ENCODE measurements at regions not wholly inside any gene's neighbourhood (a gene's known extent, or its start where the extent isn't known, plus 50 kb on each side); places are given as distances from the start of the nearest gene placed in this dataset.

DNA sequence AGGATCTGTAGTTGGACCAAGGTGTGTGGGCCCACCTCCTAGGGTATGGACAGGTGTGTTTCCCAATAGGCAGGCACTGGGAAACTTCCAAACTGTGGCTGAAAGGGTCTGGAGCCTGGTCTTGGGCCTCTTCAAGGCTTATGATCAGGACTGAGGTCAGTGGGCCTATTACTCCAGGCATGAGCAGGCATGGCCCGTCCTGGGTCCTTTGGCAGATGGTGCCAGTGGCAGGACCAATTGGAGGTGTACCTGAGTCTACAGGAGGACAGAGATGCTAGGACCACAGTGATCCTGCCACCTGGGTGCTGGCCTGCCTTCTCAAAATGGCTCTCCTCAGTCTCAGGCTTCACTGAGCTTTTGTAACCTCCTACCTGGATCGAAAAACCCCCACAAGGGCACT is 95.4 kb downstream of the RAB18 start:
- Mint-ChIP-seq H3K27me3 (ENCODE audit: low read depth in 2 of 2) (peaks cover 8 to 25% of the 10 kb centered on the region in 2 donors), H3K4me3 (no peak overlapping the region), H3K36me3 (no peaks in the 10 kb centered on the region), H3K27ac (no peak overlapping the region), H3K9me3 (no peaks in the 10 kb centered on the region), H3K4me1 (no peaks in the 10 kb centered on the region)
- intact Hi-C loops (cut with micrococcal nuclease): no loop called here
- DNase-seq (no peak), ATAC-seq (no peak)
- WGBS (ENCODE audit: insufficient coverage): 94% methylated on average over 2 of the region's 2 CpGs
- TF ChIP-seq, protein P1, sequence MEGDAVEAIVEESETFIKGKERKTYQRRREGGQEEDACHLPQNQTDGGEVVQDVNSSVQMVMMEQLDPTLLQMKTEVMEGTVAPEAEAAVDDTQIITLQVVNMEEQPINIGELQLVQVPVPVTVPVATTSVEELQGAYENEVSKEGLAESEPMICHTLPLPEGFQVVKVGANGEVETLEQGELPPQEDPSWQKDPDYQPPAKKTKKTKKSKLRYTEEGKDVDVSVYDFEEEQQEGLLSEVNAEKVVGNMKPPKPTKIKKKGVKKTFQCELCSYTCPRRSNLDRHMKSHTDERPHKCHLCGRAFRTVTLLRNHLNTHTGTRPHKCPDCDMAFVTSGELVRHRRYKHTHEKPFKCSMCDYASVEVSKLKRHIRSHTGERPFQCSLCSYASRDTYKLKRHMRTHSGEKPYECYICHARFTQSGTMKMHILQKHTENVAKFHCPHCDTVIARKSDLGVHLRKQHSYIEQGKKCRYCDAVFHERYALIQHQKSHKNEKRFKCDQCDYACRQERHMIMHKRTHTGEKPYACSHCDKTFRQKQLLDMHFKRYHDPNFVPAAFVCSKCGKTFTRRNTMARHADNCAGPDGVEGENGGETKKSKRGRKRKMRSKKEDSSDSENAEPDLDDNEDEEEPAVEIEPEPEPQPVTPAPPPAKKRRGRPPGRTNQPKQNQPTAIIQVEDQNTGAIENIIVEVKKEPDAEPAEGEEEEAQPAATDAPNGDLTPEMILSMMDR (IDR thresholded peaks at IDR 0.05): no peak
- Histone ChIP-seq H3K27ac (ENCODE audit: low read length) (no peak overlapping the region), H3K4me1 (ENCODE audit: control insufficient read depth, insufficient read depth, low read length) (no peaks in the 10 kb centered on the region), H3K36me3 (ENCODE audit: control insufficient read depth, insufficient read depth, low read length) (no peaks in the 10 kb centered on the region), H3K4me3 (ENCODE audit: low read length) (no peak overlapping the region), H3K27me3 (ENCODE audit: control insufficient read depth, insufficient read depth, low read length) (no peaks in the 10 kb centered on the region), H3K9me3 (ENCODE audit: control insufficient read depth, insufficient read depth, low read length) (no peaks in the 10 kb centered on the region)

DNA sequence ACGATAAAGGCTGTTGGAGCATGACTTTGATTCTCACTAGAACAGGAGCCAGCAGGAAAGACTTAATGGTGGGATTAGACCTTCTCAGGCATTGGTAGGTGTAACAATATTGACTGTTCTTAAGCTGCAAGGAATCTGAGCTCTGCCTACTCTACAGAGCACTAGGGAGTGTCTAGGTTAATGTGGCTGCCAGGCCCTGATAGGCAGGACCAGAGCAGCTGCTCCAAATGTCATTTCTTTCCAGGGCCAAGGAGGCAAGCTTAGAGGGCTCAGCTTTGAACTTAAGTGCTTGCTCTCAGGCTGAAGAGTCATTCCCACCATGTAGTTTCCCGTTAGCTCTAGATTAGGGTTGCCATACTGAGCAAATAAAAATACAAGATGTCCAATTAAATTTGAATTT is 96.8 kb downstream of the RAB18 start:
- Histone ChIP-seq H3K9me3 (ENCODE audit: control insufficient read depth, insufficient read depth, low read length) (no peaks in the 10 kb centered on the region), H3K36me3 (ENCODE audit: control insufficient read depth, insufficient read depth, low read length) (no peaks in the 10 kb centered on the region), H3K27ac (ENCODE audit: low read length) (no peak overlapping the region), H3K27me3 (ENCODE audit: control insufficient read depth, insufficient read depth, low read length) (no peaks in the 10 kb centered on the region), H3K4me3 (ENCODE audit: low read length) (no peak overlapping the region), H3K4me1 (ENCODE audit: control insufficient read depth, insufficient read depth, low read length) (no peaks in the 10 kb centered on the region)
- WGBS (ENCODE audit: insufficient coverage): 97% methylated on average over 2 of the region's 2 CpGs
- H3K4me1 Mint-ChIP-seq: no peaks in the 10 kb centered on the region
- intact Hi-C loops (cut with micrococcal nuclease): no loop called here
- DNase-seq (no peak), ATAC-seq (no peak)
- H3K9me3 Mint-ChIP-seq: no peaks in the 10 kb centered on the region
- no peaks in the 10 kb centered on the region for H3K36me3 Mint-ChIP-seq
- no peak overlapping the region for H3K27ac Mint-ChIP-seq
- H3K27me3 Mint-ChIP-seq (ENCODE audit: low read depth in 2 of 2): peaks cover 8 to 25% of the 10 kb centered on the region in 2 donors
- H3K4me3 Mint-ChIP-seq: no peak overlapping the region
- TF ChIP-seq, protein P1 (IDR thresholded peaks at IDR 0.05): no peak

DNA sequence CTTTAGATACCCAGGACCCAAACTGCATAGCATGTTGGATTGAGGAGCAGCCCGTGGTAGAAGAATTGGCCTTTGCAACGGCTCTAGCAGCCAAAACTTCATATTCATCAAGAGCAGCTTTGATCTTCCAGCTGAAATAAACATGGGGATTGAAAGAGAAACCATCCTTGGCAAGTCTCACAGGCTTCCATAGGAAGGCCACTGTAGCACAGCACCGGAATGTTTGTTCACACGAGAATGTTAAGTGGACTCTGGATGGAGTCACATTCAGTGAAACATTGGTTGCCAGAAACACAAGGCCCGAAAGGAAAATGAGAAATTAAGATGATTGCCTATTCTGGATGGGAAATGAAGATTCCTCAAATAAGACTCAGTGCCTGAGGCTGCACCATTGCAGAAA is 97.4 kb downstream of the RAB18 start:
- Histone ChIP-seq H3K27me3 (ENCODE audit: control insufficient read depth, insufficient read depth, low read length) (no peaks in the 10 kb centered on the region), H3K4me3 (ENCODE audit: low read length) (no peak overlapping the region), H3K4me1 (ENCODE audit: control insufficient read depth, insufficient read depth, low read length) (no peaks in the 10 kb centered on the region), H3K36me3 (ENCODE audit: control insufficient read depth, insufficient read depth, low read length) (no peaks in the 10 kb centered on the region), H3K9me3 (ENCODE audit: control insufficient read depth, insufficient read depth, low read length) (no peaks in the 10 kb centered on the region), H3K27ac (ENCODE audit: low read length) (no peak overlapping the region)
- no peak overlapping the region for H3K27ac Mint-ChIP-seq
- WGBS (ENCODE audit: insufficient coverage): 96% methylated on average over 5 of the region's 5 CpGs
- H3K9me3 Mint-ChIP-seq: no peaks in the 10 kb centered on the region
- H3K4me3 Mint-ChIP-seq: no peak overlapping the region
- ATAC-seq (no peak), DNase-seq (no peak)
- H3K36me3 Mint-ChIP-seq: no peaks in the 10 kb centered on the region
- no peaks in the 10 kb centered on the region for H3K4me1 Mint-ChIP-seq
- intact Hi-C loops (cut with micrococcal nuclease): no loop called here
- H3K27me3 Mint-ChIP-seq (ENCODE audit: low read depth in 2 of 2): peaks cover 8 to 24% of the 10 kb centered on the region in 2 donors
- TF ChIP-seq, protein P1 (IDR thresholded peaks at IDR 0.05): no peak

DNA sequence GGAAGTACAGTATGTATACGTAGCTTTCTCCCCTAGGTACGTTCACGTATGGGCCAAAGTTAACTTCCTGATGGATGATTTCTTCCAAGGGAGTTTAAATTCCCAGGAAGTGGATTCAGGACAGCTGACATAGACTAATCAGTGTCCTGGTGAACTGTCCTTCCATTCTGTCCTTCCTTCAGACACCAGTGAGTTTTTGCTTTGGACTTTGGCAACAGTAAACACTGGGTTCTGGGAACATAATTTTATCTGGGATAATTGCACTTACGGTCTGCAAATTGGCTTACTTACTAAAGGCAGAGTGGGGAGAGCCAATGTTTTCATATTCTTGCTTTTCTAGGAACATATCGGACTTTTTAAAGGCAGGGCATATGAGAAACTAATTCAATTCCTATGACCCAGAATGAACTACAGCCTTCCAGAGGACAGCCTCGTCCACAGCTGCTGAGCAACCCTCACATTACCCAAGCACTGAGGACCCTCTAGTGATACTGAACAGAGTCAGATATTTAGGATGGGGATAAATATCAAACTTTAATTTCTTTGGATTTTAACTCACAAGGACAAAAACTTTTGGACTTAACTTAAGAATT is 97.9 kb downstream of the RAB18 start:
- Histone ChIP-seq H3K9me3 (ENCODE audit: control insufficient read depth, insufficient read depth, low read length) (no peaks in the 10 kb centered on the region), H3K4me1 (ENCODE audit: control insufficient read depth, insufficient read depth, low read length) (no peaks in the 10 kb centered on the region), H3K4me3 (ENCODE audit: low read length) (no peak overlapping the region), H3K36me3 (ENCODE audit: control insufficient read depth, insufficient read depth, low read length) (no peaks in the 10 kb centered on the region), H3K27me3 (ENCODE audit: control insufficient read depth, insufficient read depth, low read length) (no peaks in the 10 kb centered on the region), H3K27ac (ENCODE audit: low read length) (no peak overlapping the region)
- ATAC-seq (no peak), DNase-seq (no peak)
- Mint-ChIP-seq H3K36me3 (no peaks in the 10 kb centered on the region), H3K27me3 (ENCODE audit: low read depth in 2 of 2) (peaks cover 8 to 19% of the 10 kb centered on the region in 2 donors), H3K4me1 (no peaks in the 10 kb centered on the region), H3K9me3 (no peaks in the 10 kb centered on the region), H3K4me3 (no peak overlapping the region), H3K27ac (no peak overlapping the region)
- TF ChIP-seq, protein P1 (IDR thresholded peaks at IDR 0.05): no peak
- 90% methylated on average over 5 of the region's 6 CpGs for WGBS (ENCODE audit: insufficient coverage)
- intact Hi-C loops (cut with micrococcal nuclease): no loop called here
